OCI-LY7 (cell line): ENCODE measurements at regions not wholly inside any gene's neighbourhood (a gene's known extent, or its start where the extent isn't known, plus 50 kb on each side); places are given as distances from the start of the nearest gene placed in this dataset.
"Not testable (repeated sequence)": the region's sequence is repeated elsewhere in the genome, so short reads cannot be mapped to it uniquely, and the experiment has no call there.

ENCODE experiments used
- CTCF ChIP-seq: fragments of 200-600 bp; sonication (generic); conservative IDR thresholded peaks from 2 replicates; pipeline ENCODE4 v1.5.1; 2014; ENCODE audit warnings: mild to moderate bottlenecking, antibody characterized with exemption, low read length, moderate library complexity, mixed read lengths
- EZH2phosphoT487 ChIP-seq: fragments of 200-600 bp; sonication (generic); IDR thresholded peaks from 2 replicates; pipeline ENCODE4 v1.6.1; 2018; ENCODE audit warnings: low read depth, borderline replicate concordance, mild to moderate bottlenecking, mixed run types, antibody characterized with exemption, low read length, moderate library complexity, mixed read lengths

DNA sequence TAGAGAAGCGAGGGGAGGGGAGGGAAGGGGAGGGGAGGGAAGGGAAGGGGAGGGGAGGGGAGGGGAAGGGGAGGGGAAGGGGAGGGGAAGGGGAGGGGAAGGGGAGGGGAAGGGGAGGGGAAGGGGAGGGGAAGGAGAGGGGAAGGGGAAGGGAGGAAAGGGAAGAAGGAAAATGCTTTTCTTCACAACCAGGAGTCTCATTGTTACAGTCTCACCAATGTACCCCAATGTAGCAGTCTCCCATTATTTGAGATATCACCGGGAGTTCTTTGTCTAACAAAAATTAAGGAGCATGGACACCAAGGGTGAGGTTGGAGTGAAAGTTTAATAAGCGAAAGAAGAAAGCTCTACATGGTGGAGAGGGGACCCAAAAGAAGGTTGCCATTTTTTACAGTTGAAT lies 1148.0 kb upstream of the ACVR2A start:
- not testable (repeated sequence) for TF ChIP-seq CTCF, EZH2phosphoT487
